HEK293T (cell line): ENCODE measurements at regions not wholly inside any gene's neighbourhood (a gene's known extent, or its start where the extent isn't known, plus 50 kb on each side); places are given as distances from the start of the nearest gene placed in this dataset.

ENCODE experiments used
- ARNT ChIP-seq: fragments of 450-650 bp; IDR thresholded peaks from 2 replicates; pipeline ENCODE4 v1.6.1; 2017; ENCODE audit warnings: mild to moderate bottlenecking
- BHLHE40 ChIP-seq: fragments of 450-650 bp; IDR thresholded peaks from 2 replicates; pipeline ENCODE4 v1.6.1; 2016; ENCODE audit warnings: mild to moderate bottlenecking, moderate library complexity, borderline replicate concordance
- ELF4 ChIP-seq: fragments of 450-650 bp; IDR thresholded peaks from 2 replicates; pipeline ENCODE4 v1.6.1; 2017; ENCODE audit warnings: antibody characterized with exemption
- FOXA1 ChIP-seq: fragments of 450-650 bp; IDR thresholded peaks from 2 replicates; pipeline ENCODE4 v1.6.1; 2016; ENCODE audit warnings: mild to moderate bottlenecking
- FOXK2 ChIP-seq: fragments of 450-650 bp; IDR thresholded peaks from 2 replicates; pipeline ENCODE4 v1.6.1; 2016; ENCODE audit warnings: mild to moderate bottlenecking
- FOXM1 ChIP-seq: fragments of 450-650 bp; IDR thresholded peaks from 2 replicates; pipeline ENCODE4 v1.6.1; 2017; ENCODE audit warnings: mild to moderate bottlenecking, borderline replicate concordance
- HDGF ChIP-seq: fragments of 450-650 bp; IDR thresholded peaks from 2 replicates; pipeline ENCODE4 v1.6.1; 2017; ENCODE audit warnings: antibody characterized with exemption, borderline replicate concordance
- LEF1 ChIP-seq: fragments of 450-650 bp; IDR thresholded peaks from 2 replicates; pipeline ENCODE4 v1.6.1; 2017; ENCODE audit warnings: mild to moderate bottlenecking, borderline replicate concordance
- SP1 ChIP-seq: fragments of 450-650 bp; IDR thresholded peaks from 2 replicates; pipeline ENCODE4 v1.6.1; 2017
- SUZ12 ChIP-seq: fragments of 450-650 bp; IDR thresholded peaks from 2 replicates; pipeline ENCODE4 v1.6.1; 2016; ENCODE audit warnings: mild to moderate bottlenecking
- ZNF384 ChIP-seq: fragments of 450-650 bp; IDR thresholded peaks from 2 replicates; pipeline ENCODE4 v1.6.1; 2016

GRCh38 chrX:63434206-63434605 is 83.1 kb upstream of the SPIN4 start:
- TF ChIP-seq HDGF (no peak), LEF1 (no peak), SUZ12 (no peak), FOXK2 (no peak), ELF4 (no peak), FOXA1 (no peak), ARNT (no peak), SP1 (no peak), ZNF384 (no peak), BHLHE40 (no peak), FOXM1 (no peak)
